Small intestine (tissue), 7 donors: ENCODE measurements at regions not wholly inside any gene's neighbourhood (a gene's known extent, or its start where the extent isn't known, plus 50 kb on each side); places are given as distances from the start of the nearest gene placed in this dataset.

ENCODE experiments used
- DNase-seq, 2 donors: peaks; one replicate each; pipeline versions ENCODE4 v3.0.0 to v3.0.0-alpha.2; 2013
- FAIRE-seq: peaks from 2 replicates; lab custom pipeline; 2012; peaks lifted over from hg19 to GRCh38; lab: Jason Lieb, UNC
- H3K27ac ChIP-seq, 3 donors: one replicate each; pipeline ENCODE4 v1.5.1; 2013; ENCODE audit warnings: low read length in 2 of 3, mild to moderate bottlenecking in 2 of 3, control low read depth in 1 of 3, inconsistent platforms in 1 of 3, low read depth in 1 of 3, moderate library complexity in 1 of 3
- H3K27me3 ChIP-seq, 3 donors: one replicate each; pipeline ENCODE4 v1.6.1; 2013; ENCODE audit warnings: low read length in 3 of 3, inconsistent platforms in 1 of 3; ENCODE audit not compliant: control insufficient read depth in 3 of 3, insufficient read depth in 3 of 3
- H3K36me3 ChIP-seq, 3 donors: one replicate each; pipeline ENCODE4 v1.6.1; 2013; ENCODE audit warnings: low read length in 3 of 3, inconsistent platforms in 1 of 3, low read depth in 1 of 3, mild to moderate bottlenecking in 1 of 3, moderate library complexity in 1 of 3; ENCODE audit not compliant: control insufficient read depth in 3 of 3, insufficient read depth in 2 of 3
- H3K4me1 ChIP-seq, 3 donors: one replicate each; pipeline ENCODE4 v1.6.1; 2013; ENCODE audit warnings: low read length in 2 of 3, inconsistent platforms in 1 of 3, low read depth in 1 of 3, mild to moderate bottlenecking in 1 of 3, moderate library complexity in 1 of 3; ENCODE audit not compliant: control insufficient read depth in 3 of 3, insufficient read depth in 2 of 3
- H3K4me3 ChIP-seq, 3 donors: one replicate each; pipeline ENCODE4 v1.5.1; 2013; ENCODE audit warnings: low read length in 3 of 3, control low read depth in 1 of 3, inconsistent platforms in 1 of 3, low read depth in 1 of 3, mild to moderate bottlenecking in 1 of 3, moderate library complexity in 1 of 3
- H3K9me3 ChIP-seq, 2 donors: one replicate each; pipeline ENCODE4 v1.6.1; 2013; ENCODE audit warnings: low read depth in 1 of 2, low read length in 1 of 2; ENCODE audit not compliant: control insufficient read depth in 2 of 2, insufficient read depth in 1 of 2
- WGBS, 3 donors: extraction: QIAGEN DNeasy Blood & Tissue Kit; methylation state at CpG; one replicate each; pipeline ENCODE4 v1.1.7; 2013; 5-methylcytosine and 5-hydroxymethylcytosine counted together
- donor health status: healthy with polysubstance abuse.
- donor health status: control.
- donor health status: control.
- donor health status: Bipolar disorder and iron deficiency.
- donor health status: healthy.

- Histone ChIP-seq H3K27ac (no peak overlapping the region), H3K36me3 (no peaks in the 10 kb centered on the region), H3K9me3 (no peaks in the 10 kb centered on the region), H3K4me1 (no peaks in the 10 kb centered on the region), H3K27me3 (no peaks in the 10 kb centered on the region), H3K4me3 (no peak overlapping the region)
- no peak for FAIRE-seq
- WGBS, 3 donors, result 66 to 76% (median 75%) methylated on average over 4 of the region's 4 CpGs
- no peak for DNase-seq
Measured at GRCh38 chr16:65213866-65214595, 92.2 kb upstream of the CDH11 start.

GRCh38 chr16:65212791-65213190 lies 90.9 kb upstream of the CDH11 start:
- Histone ChIP-seq H3K9me3 (no peaks in the 10 kb centered on the region), H3K4me3 (no peak overlapping the region), H3K27ac (no peak overlapping the region), H3K27me3 (no peaks in the 10 kb centered on the region), H3K4me1 (no peaks in the 10 kb centered on the region), H3K36me3 (no peaks in the 10 kb centered on the region)
- no peak for DNase-seq
- no peak for FAIRE-seq
- 59 to 77% (median 67%) methylated on average over 5 of the region's 5 CpGs for WGBS, 3 donors

GRCh38 chr16:65212240-65212639 lies 90.4 kb upstream of the CDH11 start:
- no peaks in the 10 kb centered on the region for H3K36me3 ChIP-seq
- H3K4me3 ChIP-seq, result no peak overlapping the region
- H3K27me3 ChIP-seq, result no peaks in the 10 kb centered on the region
- H3K4me1 ChIP-seq, result no peaks in the 10 kb centered on the region
- H3K27ac ChIP-seq, result no peak overlapping the region
- DNase-seq (no peak), FAIRE-seq (no peak)
- no peaks in the 10 kb centered on the region for H3K9me3 ChIP-seq
- 73 to 85% (median 76%) methylated on average over 6 of the region's 6 CpGs for WGBS, 3 donors

GRCh38 chr16:65202461-65202860 lies 80.6 kb upstream of the CDH11 start:
- H3K27me3 ChIP-seq, result no peaks in the 10 kb centered on the region
- H3K9me3 ChIP-seq, result no peaks in the 10 kb centered on the region
- H3K4me1 ChIP-seq, result no peaks in the 10 kb centered on the region
- no peaks in the 10 kb centered on the region for H3K36me3 ChIP-seq
- 81 to 92% (median 89%) methylated on average over 1 of the region's 1 CpG for WGBS, 3 donors
- FAIRE-seq (no peak), DNase-seq (no peak)
- H3K27ac ChIP-seq, result no peak overlapping the region
- H3K4me3 ChIP-seq, result no peak overlapping the region

- no peak overlapping the region for H3K27ac ChIP-seq
- WGBS, 3 donors, result 67 to 82% (median 80%) methylated on average over 8 of the region's 8 CpGs
Measured at GRCh38 chr16:65201511-65201910, 79.6 kb upstream of the CDH11 start.

GRCh38 chr16:65200857-65201256 lies 79.0 kb upstream of the CDH11 start:
- H3K4me3 ChIP-seq, result no peak overlapping the region
- H3K4me1 ChIP-seq, result no peaks in the 10 kb centered on the region
- DNase-seq (no peak), FAIRE-seq (no peak)
- no peaks in the 10 kb centered on the region for H3K36me3 ChIP-seq
- no peaks in the 10 kb centered on the region for H3K9me3 ChIP-seq
- H3K27ac ChIP-seq, result no peak overlapping the region
- H3K27me3 ChIP-seq, result no peaks in the 10 kb centered on the region
- 91 to 93% (median 92%) methylated on average over 5 of the region's 5 CpGs for WGBS, 3 donors

More at GRCh38 chr16:65201511-65201910, 79.6 kb upstream of the CDH11 start:
- H3K9me3 ChIP-seq, result no peaks in the 10 kb centered on the region
- DNase-seq (peak in 1 of 2 donors; percentile 0), FAIRE-seq (no peak)
- no peak overlapping the region for H3K4me3 ChIP-seq
- no peaks in the 10 kb centered on the region for H3K4me1 ChIP-seq
- no peaks in the 10 kb centered on the region for H3K27me3 ChIP-seq
- no peaks in the 10 kb centered on the region for H3K36me3 ChIP-seq

GRCh38 chr16:65200156-65200773 lies 78.4 kb upstream of the CDH11 start:
- FAIRE-seq (no peak), DNase-seq (no peak)
- WGBS, 3 donors, result 76 to 81% (median 78%) methylated on average over 5 of the region's 5 CpGs
- no peak overlapping the region for H3K27ac ChIP-seq
- no peaks in the 10 kb centered on the region for H3K4me1 ChIP-seq
- no peak overlapping the region for H3K4me3 ChIP-seq
- H3K9me3 ChIP-seq, result no peaks in the 10 kb centered on the region
- H3K27me3 ChIP-seq, result no peaks in the 10 kb centered on the region
- H3K36me3 ChIP-seq, result no peaks in the 10 kb centered on the region

GRCh38 chr16:65196420-65197075 lies 74.7 kb upstream of the CDH11 start:
- no peak overlapping the region for H3K4me3 ChIP-seq
- FAIRE-seq (no peak), DNase-seq (no peak)
- no peaks in the 10 kb centered on the region for H3K36me3 ChIP-seq
- no peaks in the 10 kb centered on the region for H3K9me3 ChIP-seq
- no peaks in the 10 kb centered on the region for H3K27me3 ChIP-seq
- no peak overlapping the region for H3K27ac ChIP-seq
- no peaks in the 10 kb centered on the region for H3K4me1 ChIP-seq
- 44 to 60% (median 56%) methylated on average over 6 of the region's 6 CpGs for WGBS, 3 donors
